ENCODE measurements at regions not wholly inside any gene's neighbourhood (a gene's known extent, or its start where the extent isn't known, plus 50 kb on each side); places are given as distances from the start of the nearest gene placed in this dataset.

DNA sequence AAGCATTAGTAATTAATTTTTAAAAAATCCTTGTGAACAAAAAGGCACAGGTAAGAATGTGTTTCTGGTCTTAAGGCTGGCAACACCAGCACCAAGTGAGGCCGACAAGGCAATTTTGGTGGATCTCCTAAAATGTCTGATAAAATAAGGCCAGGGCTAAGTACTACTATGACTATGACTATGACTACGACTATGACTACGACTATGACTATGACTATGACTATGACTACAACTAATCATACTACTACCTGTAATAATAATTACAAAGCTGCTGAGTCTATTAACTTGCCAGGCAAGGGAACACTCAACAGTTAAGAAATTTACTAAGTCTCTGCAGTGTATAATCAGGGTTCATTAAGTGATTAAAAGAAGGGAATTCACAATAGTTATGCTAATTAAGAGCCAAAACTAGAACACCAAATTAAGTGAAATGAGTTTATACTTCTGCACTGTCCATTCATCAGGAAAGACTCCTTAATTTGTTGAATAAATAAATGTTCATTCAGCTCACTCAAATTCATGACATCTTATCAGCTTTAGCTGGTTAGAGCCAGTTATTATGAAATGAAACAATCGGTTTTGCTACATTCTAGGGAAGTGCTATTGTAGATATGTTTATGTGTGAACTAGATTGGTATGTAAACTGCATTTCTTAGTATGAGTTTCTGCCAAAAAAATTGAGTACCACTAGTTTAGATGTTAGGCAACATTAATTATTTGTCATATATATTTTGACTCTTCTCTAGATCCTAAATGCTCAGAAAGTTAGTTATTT lies 1626.2 kb upstream of the PCDH20 start:
- WGBS: 73% methylated on average over 4 of the region's 4 CpGs
- H3K27ac ChIP-seq (ENCODE audit: low read depth): no peak overlapping the region
- no peaks in the 10 kb centered on the region for H3K36me3 ChIP-seq (ENCODE audit: insufficient read depth)
- H3K4me3 ChIP-seq (ENCODE audit: low read depth, low read length): no peak overlapping the region
- DNase-seq (ENCODE audit: extremely low spot score): no peak
- no peaks in the 10 kb centered on the region for H3K4me1 ChIP-seq (ENCODE audit: insufficient read depth)

DNA sequence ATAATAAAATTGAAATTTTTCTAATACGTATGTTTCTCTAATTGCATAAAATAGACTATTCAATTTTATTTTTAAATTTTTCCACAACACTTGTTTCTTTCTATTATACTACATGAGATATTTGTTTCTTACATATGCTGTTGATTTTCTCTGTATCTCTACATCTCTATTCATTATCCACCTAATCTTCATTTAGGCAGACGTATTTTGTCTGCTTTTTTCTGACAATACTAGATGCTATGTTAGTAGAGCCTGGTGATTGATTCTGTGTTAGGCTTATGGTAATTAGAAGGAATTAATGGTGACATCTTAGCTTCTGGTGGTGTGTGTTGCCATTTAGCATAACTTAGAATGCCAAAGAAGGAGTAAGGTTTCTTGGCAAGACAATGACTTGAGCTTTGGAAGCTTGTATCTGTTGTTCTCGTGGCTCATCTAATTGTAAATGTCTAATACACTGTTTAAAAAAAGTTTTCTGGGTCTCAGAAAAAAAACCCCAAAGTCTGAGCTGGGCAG lies 1610.7 kb upstream of the PCDH20 start:
- Histone ChIP-seq H3K4me1 (ENCODE audit: insufficient read depth) (no peaks in the 10 kb centered on the region), H3K4me3 (ENCODE audit: low read depth, low read length) (no peak overlapping the region), H3K27ac (ENCODE audit: low read depth) (no peak overlapping the region), H3K36me3 (ENCODE audit: insufficient read depth) (no peaks in the 10 kb centered on the region)
- WGBS: 75% methylated on average over 3 of the region's 3 CpGs
- no peak for DNase-seq (ENCODE audit: extremely low spot score)

DNA sequence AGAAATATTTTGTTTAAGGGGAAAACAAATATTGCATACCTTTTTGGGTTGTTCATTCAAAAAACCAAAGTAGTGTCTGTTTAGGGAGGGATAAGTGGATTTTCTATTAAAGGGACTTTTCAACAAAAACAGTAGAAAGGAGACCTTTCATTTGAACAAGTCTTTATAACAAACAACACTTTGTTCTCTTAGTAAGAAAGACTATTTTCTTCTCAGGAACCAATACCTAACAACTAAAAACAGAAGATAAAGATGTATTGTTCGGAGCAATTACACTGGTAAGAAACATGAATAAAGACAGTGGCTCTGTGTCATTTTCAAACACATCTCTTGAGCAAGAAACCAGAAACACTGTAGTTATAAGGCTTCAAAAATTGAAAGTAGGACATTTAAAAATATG lies 1610.1 kb upstream of the PCDH20 start:
- Histone ChIP-seq H3K36me3 (ENCODE audit: insufficient read depth) (no peaks in the 10 kb centered on the region), H3K4me1 (ENCODE audit: insufficient read depth) (no peaks in the 10 kb centered on the region), H3K4me3 (ENCODE audit: low read depth, low read length) (no peak overlapping the region), H3K27ac (ENCODE audit: low read depth) (no peak overlapping the region)
- no peak for DNase-seq (ENCODE audit: extremely low spot score)
- 85% methylated on average over 1 of the region's 1 CpG for WGBS

DNA sequence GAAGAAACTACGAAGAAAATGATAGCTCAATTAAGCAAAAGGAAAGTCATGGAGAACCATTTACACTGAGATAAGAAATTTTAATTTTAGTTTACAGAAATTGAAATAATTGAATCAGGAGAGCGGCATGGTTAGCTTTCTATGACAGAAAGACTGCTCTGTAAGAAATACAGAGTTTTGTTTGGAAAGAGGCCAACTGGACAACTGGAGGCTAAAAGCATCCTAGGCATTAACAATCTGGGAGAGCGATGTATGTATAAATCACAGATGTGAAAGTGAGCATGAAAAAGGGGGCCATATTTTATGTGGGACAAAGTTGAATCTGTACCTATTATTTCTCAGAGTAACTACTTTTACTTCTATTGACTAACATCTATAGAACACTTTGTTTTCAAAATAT lies 1608.8 kb upstream of the PCDH20 start:
- Histone ChIP-seq H3K4me1 (ENCODE audit: insufficient read depth) (no peaks in the 10 kb centered on the region), H3K4me3 (ENCODE audit: low read depth, low read length) (no peak overlapping the region), H3K27ac (ENCODE audit: low read depth) (no peak overlapping the region), H3K36me3 (ENCODE audit: insufficient read depth) (no peaks in the 10 kb centered on the region)
- WGBS: 26% methylated on average over 3 of the region's 3 CpGs
- DNase-seq (ENCODE audit: extremely low spot score): no peak

DNA sequence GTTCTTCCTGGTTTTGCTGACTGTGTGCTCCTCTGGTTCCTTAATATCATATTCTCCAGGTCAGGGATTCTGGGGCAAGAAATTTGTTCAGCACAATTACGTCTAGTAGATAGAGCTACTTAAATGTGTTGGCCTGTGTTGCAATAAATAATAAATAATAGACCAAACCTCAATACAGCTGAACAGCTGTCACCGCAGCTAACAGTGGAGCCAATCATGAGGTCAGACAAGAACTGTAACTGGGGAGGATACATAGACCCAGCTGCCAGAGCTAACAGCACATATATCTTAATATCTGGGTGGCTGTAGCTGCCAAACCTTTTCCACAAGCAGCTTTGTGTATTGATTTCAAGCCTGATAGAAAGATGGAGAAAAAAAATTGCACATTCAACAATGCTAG lies 1596.3 kb upstream of the PCDH20 start:
- 80% methylated on average over 2 of the region's 2 CpGs for WGBS

DNA sequence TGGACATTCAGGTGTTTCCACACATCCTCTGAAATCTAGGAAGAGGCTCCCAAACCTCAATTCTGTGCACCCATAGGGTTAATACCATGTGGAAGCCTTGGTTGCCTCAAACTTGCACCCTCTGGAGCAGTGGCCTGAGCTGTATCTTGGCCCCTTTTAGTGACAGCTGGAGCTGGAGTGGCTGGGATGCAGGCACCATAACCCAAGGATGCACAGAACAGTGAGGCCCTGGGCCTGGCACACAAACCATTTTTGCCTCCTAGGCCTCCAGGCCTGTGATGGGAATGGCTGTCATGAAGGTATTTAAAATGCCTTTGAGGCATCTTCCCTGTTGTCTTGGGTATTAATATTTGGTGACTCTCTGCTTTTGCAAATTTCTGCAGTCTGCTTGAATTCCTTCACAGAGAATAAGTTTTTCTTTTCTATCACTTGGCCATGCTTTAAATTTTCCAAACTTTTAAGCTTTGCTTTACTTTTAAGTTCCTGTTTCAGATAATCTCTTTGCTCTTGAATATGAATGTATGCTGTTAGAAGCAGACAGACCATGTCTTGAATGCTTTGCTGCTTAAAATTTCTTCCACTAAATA lies 1594.5 kb upstream of the PCDH20 start:
- H3K36me3 ChIP-seq (ENCODE audit: insufficient read depth): no peaks in the 10 kb centered on the region
- H3K4me1 ChIP-seq (ENCODE audit: insufficient read depth): no peaks in the 10 kb centered on the region
- no peak overlapping the region for H3K4me3 ChIP-seq (ENCODE audit: low read depth, low read length)
- DNase-seq (ENCODE audit: extremely low spot score): no peak
- H3K27ac ChIP-seq (ENCODE audit: low read depth): no peak overlapping the region

More for the DNA sequence above, 1596.3 kb upstream of the PCDH20 start:
- no peaks in the 10 kb centered on the region for H3K4me1 ChIP-seq (ENCODE audit: insufficient read depth)
- no peak overlapping the region for H3K27ac ChIP-seq (ENCODE audit: low read depth)
- no peaks in the 10 kb centered on the region for H3K36me3 ChIP-seq (ENCODE audit: insufficient read depth)
- no peak overlapping the region for H3K4me3 ChIP-seq (ENCODE audit: low read depth, low read length)
- no peak for DNase-seq (ENCODE audit: extremely low spot score)

DNA sequence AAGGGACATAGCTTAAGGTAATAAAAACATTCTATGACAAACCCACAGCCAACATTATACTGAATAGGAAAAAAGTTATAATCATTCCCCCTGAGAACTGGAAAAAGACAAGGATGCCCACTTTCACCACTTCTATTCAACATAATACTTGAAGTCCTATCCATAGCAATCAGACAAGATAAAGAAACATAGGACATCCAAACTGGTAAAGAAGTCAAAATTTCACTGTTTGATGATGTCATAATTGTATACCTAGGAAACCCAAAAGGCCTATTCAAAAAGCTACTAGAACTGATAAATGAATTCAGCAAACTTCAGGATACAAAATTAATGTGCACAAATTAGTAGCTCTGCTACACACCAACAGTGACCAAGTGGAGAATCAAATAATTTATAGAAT lies 1590.0 kb upstream of the PCDH20 start:
- H3K36me3 ChIP-seq (ENCODE audit: insufficient read depth): no peaks in the 10 kb centered on the region
- no peak overlapping the region for H3K27ac ChIP-seq (ENCODE audit: low read depth)
- H3K4me1 ChIP-seq (ENCODE audit: insufficient read depth): no peaks in the 10 kb centered on the region
- no peak for DNase-seq (ENCODE audit: extremely low spot score)
- H3K4me3 ChIP-seq (ENCODE audit: low read depth, low read length): no peak overlapping the region

DNA sequence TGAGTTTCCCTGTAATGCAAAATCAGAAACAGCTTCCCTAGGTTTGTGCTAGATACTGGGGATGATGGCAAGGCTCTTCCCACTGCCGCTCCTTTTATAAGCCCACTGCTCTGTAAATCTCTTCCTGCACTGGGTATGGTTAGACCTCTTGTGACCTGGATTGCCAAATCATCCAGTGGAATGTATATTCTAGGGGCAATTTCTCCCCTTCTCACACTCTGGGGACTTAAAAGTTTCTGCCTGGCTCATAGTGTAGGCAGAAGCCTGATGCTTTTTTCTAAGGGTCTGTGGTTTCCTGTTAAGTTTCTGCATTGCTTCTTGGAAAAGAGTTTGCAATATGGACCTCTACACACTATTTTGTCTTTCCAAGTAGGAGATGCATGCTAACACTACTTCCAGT lies 1582.0 kb upstream of the PCDH20 start:
- no peaks in the 10 kb centered on the region for H3K36me3 ChIP-seq (ENCODE audit: insufficient read depth)
- no peaks in the 10 kb centered on the region for H3K4me1 ChIP-seq (ENCODE audit: insufficient read depth)
- WGBS: 84% methylated on average over 1 of the region's 1 CpG
- H3K27ac ChIP-seq (ENCODE audit: low read depth): no peak overlapping the region
- no peak for DNase-seq (ENCODE audit: extremely low spot score)
- H3K4me3 ChIP-seq (ENCODE audit: low read depth, low read length): no peak overlapping the region

DNA sequence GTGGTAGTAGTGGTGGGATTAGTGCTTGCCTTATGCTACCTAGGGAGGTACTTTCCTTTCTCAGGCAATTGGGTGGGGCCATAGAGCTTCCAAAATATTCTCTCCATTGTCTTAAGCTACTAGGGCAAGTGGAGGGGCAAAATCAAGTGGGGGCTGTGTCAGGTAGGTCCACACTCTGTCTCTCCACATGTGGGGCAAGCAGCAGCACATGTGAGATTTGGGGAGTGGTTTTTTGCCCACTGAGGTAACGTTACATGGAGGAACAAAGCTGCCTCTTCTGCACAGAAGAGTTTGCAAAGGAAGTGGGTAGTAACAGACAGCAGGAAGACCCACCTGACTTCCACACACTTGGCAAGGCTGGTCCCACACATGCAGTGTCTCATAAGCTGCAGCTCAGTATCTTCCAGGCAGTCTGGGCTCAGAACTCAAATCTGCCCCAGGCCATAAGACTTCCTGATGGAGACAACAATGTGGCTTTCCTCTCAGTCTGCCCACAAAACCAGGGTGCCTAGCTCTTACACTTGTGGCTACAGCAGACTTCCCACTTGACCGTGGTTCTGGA lies 1581.5 kb upstream of the PCDH20 start:
- no peak for DNase-seq (ENCODE audit: extremely low spot score)
- no peak overlapping the region for H3K27ac ChIP-seq (ENCODE audit: low read depth)
- 70% methylated on average over 2 of the region's 2 CpGs for WGBS
- no peak overlapping the region for H3K4me3 ChIP-seq (ENCODE audit: low read depth, low read length)
- no peaks in the 10 kb centered on the region for H3K36me3 ChIP-seq (ENCODE audit: insufficient read depth)
- no peaks in the 10 kb centered on the region for H3K4me1 ChIP-seq (ENCODE audit: insufficient read depth)

DNA sequence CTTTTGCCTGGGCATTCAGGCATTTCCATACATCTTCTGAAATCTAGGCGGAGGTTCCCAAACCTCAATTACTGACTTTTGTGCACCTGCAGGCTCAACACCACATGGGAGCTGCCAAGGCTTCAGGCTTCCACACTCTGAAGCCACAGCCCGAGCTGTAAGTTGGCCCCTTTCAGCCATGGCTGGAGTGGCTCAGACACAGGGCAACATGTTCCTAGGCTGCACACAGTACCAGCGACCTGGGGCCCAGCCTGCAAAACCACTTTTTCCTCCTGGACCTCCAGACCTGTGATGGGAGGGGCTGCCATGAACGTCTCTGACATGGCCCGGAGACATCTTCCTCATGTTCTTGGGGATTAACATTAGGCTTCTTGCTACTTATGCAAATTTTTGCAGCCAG lies 1558.2 kb upstream of the PCDH20 start:
- Histone ChIP-seq H3K27ac (ENCODE audit: low read depth) (no peak overlapping the region), H3K4me3 (ENCODE audit: low read depth, low read length) (no peak overlapping the region), H3K36me3 (ENCODE audit: insufficient read depth) (no peaks in the 10 kb centered on the region), H3K4me1 (ENCODE audit: insufficient read depth) (no peaks in the 10 kb centered on the region)
- 79% methylated on average over 5 of the region's 5 CpGs for WGBS
- DNase-seq (ENCODE audit: extremely low spot score): no peak

DNA sequence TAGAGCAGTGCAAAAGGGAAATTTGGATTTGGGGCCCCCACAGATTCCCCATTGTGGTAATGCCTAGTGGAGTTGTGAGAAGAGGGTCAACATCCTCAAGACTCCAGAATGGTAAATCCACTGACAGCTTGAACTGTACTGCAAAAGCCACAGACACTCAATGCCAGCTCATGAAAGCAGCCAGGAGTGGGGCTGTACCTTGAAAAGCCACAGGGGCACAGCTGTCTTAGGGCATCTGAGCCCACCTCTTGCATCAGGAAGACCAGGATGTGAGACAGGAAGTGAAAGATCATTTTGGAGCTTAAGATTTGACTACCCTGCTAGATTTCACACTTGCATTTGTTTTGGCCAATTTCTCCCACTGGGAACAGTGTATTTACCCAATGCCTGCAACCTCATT lies 1548.9 kb upstream of the PCDH20 start:
- no peak for DNase-seq (ENCODE audit: extremely low spot score)
- Histone ChIP-seq H3K27ac (ENCODE audit: low read depth) (no peak overlapping the region), H3K36me3 (ENCODE audit: insufficient read depth) (no peaks in the 10 kb centered on the region), H3K4me3 (ENCODE audit: low read depth, low read length) (no peak overlapping the region), H3K4me1 (ENCODE audit: insufficient read depth) (no peaks in the 10 kb centered on the region)

DNA sequence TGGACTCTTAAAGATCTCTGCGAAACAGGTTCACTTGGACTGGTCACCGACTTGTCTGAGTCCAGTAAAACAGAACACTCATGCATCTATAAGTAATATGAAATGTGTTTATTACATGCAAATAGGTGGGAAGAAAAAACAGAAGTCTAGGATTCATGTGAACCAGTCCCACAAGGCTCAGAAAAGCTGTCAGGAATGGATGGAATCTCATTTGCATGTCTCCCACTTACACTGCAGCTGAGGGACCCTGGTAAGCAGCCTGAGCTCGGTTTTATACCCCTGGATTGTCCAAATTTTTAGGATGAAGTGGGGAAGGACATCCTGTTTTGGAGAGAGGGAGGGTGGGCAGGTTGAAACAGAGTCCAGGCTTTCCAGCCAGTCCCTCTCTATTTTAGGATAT lies 1545.1 kb upstream of the PCDH20 start:
- Histone ChIP-seq H3K36me3 (ENCODE audit: insufficient read depth) (no peaks in the 10 kb centered on the region), H3K27ac (ENCODE audit: low read depth) (no peak overlapping the region), H3K4me3 (ENCODE audit: low read depth, low read length) (no peak overlapping the region), H3K4me1 (ENCODE audit: insufficient read depth) (no peaks in the 10 kb centered on the region)
- 69% methylated on average over 3 of the region's 3 CpGs for WGBS
- no peak for DNase-seq (ENCODE audit: extremely low spot score)

DNA sequence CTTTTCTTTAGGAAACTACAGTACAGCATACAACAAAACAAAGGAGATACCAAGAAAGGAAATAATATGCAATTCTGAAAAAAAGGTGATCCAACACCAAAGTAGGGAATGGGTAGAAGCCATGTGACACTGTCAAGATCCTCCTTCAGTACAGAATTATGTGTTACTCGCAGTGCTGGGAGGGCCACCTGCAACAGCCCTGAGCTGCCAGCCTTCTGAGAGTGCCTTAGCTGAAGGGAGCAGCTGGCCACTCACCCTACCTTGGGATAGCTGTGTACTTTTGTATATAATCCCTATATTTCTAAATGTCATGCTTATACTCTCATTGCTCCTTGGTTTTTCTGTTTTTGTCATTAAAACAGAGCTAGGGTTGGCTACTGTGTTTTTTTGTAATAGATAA lies 1518.2 kb upstream of the PCDH20 start:
- H3K4me3 ChIP-seq (ENCODE audit: low read depth, low read length): no peak overlapping the region
- no peaks in the 10 kb centered on the region for H3K4me1 ChIP-seq (ENCODE audit: insufficient read depth)
- 73% methylated on average over 1 of the region's 1 CpG for WGBS
- no peak for DNase-seq (ENCODE audit: extremely low spot score)
- no peaks in the 10 kb centered on the region for H3K36me3 ChIP-seq (ENCODE audit: insufficient read depth)
- no peak overlapping the region for H3K27ac ChIP-seq (ENCODE audit: low read depth)

DNA sequence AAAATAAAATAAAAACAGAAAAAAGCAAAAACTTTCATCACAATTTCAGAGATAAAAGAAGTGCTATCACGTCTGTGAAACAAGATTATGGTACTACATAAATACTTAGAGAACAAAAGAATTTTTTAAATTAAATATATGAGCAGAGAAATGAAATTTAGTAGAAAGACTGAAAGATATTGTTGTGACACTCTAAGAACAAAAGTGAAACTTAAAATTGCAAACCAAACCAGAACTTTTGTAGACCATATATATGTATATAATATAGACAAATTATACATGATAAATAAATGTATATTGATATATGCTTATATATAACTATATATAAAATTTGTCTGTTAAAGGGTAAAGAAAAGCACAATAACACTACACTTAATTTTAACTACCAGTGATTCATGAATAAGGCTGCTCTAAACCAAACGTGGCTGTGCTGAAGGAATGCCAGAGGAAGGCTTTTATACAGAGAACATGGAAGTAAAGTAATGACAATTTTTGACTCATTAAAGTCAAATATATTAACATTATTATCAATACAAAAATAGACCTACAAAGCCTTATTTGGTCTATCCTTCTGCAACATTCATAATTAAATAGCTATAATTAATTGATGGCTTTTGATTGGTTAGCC lies 1516.7 kb upstream of the PCDH20 start:
- no peak overlapping the region for H3K27ac ChIP-seq (ENCODE audit: low read depth)
- DNase-seq (ENCODE audit: extremely low spot score): no peak
- no peaks in the 10 kb centered on the region for H3K36me3 ChIP-seq (ENCODE audit: insufficient read depth)
- H3K4me3 ChIP-seq (ENCODE audit: low read depth, low read length): no peak overlapping the region
- no peaks in the 10 kb centered on the region for H3K4me1 ChIP-seq (ENCODE audit: insufficient read depth)
- WGBS: 18% methylated on average over 2 of the region's 2 CpGs
